NCI-H345 (cell line): ENCODE measurements at regions not wholly inside any gene's neighbourhood (a gene's known extent, or its start where the extent isn't known, plus 50 kb on each side); places are given as distances from the start of the nearest gene placed in this dataset.
"Not testable (repeated sequence)": the region's sequence is repeated elsewhere in the genome, so short reads cannot be mapped to it uniquely, and the experiment has no call there.

Experiments
- DNase-seq: peaks from one replicate; lab custom pipeline; 2025; lab: John Stamatoyannopoulos, UW

DNA sequence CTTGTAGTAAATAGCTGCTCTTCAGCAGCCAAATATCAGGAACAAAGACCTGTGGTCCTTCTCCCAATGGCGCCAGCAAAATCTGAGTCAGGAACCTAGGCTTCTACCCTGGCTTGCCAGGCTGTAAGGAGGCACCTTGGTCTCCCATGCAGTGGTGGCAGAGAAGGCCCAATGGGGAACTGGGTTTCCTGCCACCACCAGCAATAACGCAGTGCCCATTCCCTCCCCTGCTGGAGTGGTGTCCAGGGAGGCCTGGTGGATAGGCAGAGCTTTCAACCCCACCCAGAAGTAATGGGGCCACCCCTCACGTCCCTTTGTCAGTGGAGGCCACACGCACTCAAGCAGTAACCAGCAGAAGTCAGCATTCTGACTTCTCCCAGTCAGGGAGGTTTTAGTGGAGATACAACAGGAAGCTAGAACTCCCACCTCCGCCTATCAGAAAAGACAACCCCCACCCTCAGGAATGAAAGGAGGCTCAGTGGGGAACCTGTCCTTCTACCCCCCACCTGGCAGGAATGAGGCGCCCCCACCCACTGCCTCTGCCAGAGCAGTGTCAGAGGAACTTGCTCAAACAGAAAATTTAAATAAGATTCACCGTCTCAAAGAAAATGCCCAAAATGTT lies 132.4 kb downstream of the COPS8 start:
- DNase-seq: no peak

DNA sequence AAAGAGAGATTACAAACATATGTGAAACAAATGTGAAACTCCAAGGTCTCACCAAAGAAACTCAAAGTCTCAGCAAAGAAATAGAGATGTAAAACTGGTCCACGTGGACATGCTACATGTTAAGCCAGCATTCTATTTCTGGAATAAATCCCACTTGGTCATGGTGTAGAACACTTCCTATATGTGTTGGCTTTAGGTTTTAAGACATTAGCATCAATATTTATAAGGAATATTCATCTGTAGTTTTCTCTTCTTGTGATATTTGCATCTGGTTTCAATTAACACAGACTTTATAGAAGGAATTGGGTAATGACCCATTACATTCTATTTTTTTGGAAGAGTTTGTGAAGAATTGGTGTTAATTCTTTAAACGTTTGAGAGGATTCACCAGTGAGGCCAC lies 133.1 kb downstream of the COPS8 start:
- no peak for DNase-seq

DNA sequence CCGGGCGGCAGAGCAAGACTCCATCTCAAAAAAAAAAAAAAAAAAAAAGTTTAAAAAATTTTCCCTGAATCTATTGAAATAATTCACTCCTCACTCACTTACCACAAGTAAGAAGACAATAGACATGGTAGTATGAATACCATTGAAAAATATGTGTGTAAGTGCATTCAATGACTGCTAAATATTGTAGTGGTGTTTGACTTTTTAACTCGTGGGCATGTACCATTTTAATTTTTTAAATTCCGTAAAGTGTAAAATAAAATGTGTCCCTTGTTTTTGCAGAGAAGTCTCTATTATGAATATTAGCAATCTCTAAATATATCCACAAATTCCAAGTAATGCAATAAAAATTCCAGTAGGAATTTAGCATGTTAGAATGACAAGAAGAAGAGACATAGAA lies 134.1 kb downstream of the COPS8 start:
- no peak for DNase-seq

DNA sequence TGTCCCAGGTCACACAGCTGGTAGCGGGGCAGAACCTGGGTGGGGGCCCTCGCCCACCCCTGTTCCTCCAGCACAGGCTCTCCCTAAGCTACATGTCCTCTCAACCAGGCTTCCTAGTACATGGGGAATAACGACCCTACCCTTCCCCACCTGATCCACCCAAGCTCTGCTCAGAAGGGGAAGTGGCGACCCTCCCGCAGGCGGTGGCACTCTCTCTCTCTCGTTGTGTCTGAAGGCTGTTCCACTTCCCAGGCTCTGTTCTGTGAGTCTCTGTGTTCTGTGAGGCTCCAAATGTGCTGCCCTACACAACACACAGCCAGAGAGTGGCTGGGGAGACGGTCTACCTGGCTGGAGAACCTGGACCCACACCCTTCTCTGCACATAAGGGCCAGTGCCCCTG lies 135.8 kb downstream of the COPS8 start:
- DNase-seq: no peak

DNA sequence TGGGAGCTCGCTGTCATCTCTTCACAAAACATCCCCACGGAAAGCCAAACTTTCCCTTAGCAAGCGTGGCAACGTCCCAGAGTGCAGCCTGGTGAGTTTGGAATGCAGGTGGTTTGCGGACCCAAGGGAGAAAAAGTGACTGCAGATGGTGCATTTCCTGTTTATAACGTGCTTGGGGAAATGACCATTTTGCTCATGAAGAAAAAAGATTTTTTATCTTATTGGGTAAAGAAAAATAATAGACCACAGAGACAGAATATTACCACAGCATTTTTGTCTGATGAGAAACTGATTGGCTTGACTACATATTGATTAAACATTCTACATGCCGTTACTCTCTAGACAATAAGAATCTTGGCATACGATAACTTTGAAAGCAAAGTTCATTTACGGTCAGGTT lies 136.5 kb downstream of the COPS8 start:
- no peak for DNase-seq

DNA sequence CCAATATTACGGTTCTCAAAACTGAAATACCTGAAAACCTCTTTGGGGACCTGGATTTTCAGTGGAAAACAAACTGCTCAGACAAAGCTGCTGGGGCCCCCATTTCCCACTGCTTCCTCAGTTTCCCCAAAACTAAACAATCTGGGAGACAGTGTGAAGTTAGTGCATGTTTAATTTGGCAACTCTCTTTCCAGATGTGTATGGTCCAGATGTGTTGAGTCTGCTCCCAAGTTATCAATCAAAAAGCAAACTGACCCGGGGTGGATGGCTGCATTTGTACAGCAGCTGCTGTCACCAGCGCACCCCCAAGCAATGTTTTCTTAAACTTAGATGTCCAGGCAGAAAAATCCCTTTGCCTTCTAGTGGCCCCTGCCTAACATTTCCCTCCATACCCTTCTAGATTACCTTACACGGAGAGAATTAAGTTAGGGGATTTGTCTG lies 136.9 kb downstream of the COPS8 start:
- no peak for DNase-seq

DNA sequence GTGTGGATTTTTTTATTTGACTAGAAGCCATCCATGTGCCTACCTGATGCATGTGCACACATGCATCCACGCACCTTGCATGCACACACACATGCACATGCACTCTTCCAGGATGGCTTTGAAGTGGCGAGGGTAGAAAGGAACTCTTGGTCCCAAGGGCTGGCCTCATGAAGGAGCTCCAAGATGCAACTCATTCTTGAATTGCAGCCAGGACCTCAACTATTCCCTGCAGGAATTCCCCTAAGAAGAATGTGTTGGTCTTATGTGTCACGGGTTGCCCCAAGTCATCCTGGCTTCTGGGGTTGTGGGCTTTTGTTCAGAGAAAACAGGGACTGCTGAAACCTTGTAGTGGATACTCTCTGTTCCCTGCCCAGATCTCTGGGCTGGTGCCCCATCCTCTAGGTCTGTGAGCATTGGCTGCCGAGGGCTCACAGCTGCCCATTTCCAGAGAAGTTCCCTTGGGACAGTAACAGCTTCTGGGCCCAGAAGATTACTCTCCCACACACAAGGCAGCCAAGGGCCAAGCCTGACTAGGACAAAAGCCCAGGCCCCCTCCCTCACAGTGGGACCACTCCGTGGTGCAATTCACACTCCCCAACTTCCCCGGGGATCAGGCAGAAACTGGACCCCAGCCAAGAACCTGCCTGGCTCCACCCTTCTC lies 137.6 kb downstream of the COPS8 start:
- peak; percentile 18 for DNase-seq

DNA sequence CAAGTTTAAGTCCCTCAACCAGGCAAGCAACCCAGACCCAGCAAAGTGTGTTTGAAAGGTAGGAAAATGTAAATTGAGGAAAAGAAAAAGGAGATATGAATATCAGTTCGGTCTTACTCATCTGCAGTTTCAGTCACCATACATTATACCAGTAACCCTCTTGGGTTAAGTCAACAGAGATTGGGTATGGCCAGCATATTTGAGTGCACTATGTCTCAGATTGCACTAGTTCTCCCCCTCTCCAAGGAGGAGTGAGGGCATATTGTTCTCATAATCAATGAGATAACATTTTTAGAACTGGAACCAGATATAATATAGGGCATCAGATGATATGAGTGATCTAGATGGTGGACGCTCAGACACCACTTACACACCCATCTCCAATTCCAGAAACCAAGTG lies 141.5 kb downstream of the COPS8 start:
- DNase-seq: no peak

DNA sequence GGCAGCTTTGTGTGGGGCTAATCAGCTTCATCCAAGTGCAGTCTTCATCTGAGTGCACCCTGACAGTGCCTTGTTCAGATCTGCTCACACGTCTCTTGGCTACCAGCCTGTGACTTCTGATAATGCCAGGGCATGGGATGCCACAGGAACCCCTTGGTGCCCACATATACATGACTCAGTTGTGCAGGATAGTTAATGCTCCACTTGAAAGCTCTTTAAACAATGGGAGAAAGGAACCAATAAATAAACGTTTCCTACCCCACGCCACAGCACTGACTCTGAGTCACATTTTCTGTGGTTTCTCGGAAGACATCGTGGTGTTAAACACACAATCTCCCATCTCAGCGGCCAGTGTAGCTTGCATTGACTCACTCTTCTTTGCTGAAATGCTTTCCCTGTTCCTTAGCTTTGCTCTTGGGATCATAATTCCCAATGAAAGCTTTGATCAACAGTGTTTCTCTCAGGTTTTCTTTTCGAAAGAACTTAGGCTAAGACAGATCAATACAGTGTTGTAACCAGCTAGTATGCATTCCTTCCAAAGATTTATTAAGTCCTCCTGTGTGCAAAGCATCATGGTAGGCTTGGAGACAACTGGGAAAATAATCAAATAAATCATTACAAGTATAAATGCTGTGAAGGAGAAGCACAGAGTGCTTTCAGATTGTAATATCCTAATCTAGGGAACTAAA lies 142.0 kb downstream of the COPS8 start:
- no peak for DNase-seq

DNA sequence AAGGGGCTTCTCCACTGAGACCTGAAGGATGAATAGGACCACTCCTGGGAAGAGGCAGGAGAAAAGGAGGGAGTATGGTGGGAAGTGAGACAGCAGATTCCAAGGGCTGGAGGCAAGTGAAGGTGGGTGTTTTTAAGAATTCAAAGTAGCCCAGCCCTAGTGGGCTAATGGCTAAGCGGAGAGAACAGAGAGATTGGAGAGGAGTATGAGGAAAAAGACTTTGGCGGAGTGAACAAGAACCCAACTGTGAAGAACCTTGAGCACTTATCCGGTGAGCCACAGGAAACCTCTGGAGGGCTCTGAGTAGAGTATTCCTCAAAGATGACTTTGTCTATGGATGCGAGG lies 142.6 kb downstream of the COPS8 start:
- DNase-seq: no peak

DNA sequence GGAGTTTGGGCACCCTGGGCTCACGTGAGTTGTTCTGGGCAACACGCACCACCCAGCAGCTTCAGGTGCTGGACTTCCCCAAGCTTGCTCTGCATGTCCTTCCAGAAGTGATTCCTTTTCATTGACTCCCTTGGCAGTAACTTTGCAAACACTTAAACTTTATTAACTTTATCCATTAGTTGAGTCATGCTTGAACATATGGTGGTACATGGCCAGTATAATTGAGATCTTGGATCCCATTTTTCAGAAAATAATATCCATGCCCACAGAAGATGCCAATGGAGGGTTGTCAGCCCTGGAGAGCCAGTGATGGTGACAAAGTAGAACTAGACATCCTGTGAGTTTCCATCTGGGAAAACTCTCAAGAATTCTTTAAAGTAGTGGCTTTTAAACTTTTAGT lies 144.2 kb downstream of the COPS8 start:
- no peak for DNase-seq

DNA sequence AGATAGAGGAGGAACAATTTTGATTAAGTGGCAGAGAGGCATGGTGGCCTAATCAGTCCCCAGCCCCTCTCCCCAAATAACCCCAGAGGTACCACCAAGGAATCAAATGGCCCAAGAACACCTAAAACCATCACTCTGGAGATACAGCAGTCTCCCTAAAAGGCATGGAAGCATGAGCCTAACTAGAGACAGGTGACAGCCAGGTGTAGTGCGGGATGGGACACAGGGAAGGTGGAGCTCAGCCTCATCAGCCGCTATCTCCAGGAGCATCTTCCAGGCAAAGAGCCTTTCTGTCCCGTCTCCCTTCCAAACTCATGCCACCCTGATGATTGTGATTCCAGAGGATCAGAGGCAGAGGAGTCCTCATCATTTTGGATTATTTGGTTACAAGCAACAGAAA lies 144.7 kb downstream of the COPS8 start:
- no peak for DNase-seq

DNA sequence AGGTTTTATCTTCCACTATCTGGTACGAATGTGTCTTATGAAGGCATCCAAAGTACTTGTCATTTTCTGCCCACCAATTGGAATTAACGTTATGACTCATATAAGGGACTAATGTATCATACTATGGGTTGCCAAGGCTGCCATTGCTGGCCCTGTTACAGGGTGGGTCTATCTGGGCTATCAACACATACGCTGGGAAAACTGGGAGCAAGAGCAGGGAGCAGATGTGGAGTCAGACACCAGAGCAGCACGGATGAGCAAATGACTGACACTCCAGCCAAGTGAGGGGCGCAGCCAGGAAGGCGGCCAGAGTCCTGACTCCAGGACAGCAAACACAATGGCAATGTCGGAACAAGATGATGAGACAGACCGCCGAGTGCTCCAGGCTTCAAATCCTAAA lies 145.9 kb downstream of the COPS8 start:
- DNase-seq: no peak

DNA sequence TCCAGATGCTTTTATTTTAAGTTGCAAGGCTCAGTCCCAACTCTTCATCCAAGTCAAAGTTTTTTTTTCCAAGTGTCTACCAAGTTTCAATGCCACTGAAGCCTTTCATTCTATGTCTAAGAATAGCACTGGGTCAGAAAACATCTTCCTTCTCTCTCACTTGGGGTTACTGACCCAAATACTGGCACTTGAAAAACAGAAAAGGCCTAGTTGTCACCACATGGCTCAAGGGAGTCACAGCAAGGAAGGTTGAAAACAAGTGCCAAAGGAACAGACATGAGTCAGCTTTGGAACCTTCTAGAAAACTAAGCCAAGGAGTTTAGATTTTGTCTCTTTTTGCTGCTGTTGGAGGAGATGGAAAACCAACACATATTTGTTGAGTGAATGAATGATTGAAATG lies 146.5 kb downstream of the COPS8 start:
- DNase-seq: no peak

DNA sequence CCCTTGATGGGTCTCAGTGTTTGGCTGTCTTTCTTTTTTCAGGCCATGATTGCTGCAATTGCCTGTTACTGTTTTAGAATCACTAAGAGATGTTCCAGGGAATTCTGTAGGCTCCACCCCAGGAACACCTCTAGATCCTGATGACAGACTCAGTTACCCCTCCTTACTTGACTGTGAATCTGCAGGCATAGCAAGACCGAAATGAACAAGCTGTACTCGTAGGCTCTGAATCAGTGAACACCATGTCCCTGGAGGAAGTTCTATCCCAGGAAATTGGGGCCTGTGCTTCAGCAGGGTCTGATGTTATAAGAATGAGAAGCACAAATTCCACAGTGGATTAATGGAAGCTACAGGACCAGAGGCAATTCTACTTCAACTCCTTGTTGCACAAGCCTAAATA lies 148.6 kb downstream of the COPS8 start:
- DNase-seq: no peak

DNA sequence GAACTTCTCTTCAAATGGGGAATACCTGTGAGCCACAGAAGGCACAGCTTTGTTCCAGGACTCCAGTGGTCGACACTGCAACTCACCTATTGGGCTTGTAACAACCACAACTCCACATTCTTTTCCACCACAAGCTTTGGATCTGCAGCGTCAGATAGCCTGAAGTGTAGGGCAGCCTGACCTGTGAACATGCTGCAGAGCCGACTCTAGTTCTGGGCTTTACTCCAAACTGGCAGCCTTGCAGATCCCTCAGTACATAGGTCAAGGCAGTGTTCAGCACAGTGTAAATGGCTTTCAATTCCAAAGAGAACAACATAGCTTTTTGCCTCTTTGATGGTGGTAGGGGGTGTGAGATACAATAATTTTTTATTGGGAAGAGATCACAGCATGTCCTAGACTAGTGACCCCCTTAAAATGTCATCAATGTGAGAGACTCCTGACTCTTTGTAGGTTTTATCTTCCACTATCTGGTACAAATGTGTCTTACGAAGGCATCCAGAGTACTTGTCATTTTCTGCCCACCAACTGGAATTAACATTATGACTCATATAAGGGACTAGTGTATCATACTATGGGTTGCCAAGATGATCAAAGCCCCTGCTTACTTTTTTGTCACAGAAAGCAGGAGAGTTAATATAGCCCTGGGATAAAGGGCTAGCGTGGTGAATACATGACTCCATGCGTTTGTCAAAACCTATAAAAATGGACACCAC lies 149.8 kb downstream of the COPS8 start:
- no peak for DNase-seq

DNA sequence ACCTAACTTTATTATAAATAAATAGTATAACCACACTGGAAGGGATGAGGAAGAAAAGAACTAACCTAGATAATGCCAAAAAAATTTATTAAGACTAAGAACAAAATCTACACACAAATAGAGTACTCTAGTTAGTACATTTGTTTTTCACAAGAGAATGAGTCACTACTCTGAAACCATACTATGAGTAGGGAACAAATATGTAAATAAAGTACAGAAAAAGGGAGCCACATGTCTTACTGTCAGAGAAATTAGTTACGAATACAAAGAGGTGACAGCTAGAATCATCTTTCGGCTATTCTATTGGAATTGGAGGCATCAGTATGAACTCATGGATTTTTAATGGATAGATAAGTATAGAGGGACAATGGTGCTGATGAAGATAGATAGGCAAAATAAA lies 150.5 kb downstream of the COPS8 start:
- DNase-seq: no peak

DNA sequence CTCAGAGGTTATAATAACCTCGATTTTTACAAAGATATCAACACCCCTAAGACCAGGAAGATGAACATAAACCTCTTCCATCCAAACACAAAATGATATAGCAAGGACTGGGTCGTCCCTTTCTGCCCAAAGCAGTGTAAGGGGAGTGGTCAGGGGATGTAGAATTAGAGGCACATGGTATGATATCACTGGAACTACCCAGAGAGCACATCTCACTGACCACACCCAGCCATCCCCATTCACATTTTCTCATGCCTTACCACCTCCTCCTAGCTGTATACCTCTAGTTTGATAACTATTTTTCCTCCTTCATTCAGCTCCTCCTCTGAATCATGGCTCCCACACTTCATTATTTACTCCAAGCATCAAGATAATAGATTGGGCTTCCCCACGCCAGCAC lies 152.6 kb downstream of the COPS8 start:
- no peak for DNase-seq

DNA sequence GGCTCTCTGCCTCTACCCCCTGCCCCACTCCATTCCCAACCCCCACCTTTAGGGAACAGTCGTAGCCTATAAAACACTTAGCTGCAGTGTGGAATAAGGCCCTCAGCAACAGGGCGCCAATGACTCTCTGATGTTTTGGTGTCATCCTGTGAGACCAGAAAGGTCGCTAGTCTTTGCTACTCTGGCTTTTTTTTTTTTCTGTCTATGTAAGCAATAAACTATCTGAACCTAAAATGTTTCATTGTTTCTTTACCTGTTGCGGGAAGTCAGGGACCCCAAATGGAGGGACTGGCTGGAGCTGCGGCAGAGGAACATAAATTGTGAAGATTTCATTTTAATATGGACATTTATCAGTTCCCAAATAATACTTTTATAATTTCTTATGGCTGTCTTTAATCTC lies 154.6 kb downstream of the COPS8 start:
- DNase-seq: no peak

DNA sequence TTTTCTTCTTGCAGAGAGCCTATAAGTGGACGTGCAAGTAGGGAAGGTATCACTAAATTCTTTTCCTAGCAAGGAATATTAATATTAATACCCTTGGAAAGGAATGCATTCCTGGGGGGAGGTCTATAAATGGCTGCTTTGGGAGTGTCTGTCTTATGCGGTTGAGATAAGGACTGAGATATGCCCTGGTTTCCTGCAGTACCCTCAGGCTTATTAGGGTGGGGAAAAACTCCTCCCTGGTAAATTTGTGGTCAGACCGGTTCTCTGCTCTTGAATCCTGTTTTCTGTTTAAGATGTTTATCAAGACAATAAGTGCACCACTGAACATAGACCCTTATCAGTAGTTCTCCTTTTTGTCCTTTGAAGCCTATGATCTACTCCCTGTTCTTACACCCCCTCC lies 155.2 kb downstream of the COPS8 start:
- not testable (repeated sequence) for DNase-seq

DNA sequence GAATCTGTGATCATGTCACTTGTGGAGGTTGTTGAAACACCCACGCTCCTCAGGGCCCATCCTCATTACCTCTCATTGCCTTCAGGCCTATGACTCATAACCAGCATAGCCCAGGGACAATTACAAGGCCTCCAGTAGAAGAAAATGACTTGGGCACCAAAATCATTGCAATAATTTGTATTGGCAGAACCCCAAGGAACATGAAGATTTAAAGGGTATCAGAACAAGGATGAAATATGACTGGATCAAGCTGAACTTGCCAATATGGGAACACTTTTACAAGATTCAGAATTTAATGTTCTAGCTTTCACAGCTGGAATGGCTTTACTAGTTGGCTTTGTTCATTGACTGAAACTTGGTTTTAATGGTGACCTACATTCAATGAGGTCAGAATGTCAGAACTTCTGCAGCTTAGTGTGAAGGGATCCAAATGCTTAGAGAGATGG lies 156.4 kb downstream of the COPS8 start:
- DNase-seq: no peak

DNA sequence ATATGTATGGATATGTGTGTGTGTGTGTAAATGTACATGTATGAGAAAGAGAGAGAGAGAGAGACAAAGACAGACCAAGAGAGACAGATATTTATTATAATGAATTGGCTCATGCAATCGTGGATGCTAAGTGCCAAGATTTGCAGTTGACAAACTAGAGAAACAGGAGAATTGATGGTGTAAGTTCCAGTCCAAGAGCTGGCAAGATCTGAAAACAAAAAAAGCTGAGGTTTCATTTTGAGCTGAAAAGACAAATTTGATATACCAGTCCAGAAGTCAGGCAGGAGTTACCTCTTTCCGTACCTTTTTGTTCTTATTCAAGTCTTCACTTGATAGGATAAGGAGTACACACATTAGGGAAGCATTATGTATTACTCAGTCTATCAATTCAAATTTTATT lies 157.8 kb downstream of the COPS8 start:
- DNase-seq: no peak

DNA sequence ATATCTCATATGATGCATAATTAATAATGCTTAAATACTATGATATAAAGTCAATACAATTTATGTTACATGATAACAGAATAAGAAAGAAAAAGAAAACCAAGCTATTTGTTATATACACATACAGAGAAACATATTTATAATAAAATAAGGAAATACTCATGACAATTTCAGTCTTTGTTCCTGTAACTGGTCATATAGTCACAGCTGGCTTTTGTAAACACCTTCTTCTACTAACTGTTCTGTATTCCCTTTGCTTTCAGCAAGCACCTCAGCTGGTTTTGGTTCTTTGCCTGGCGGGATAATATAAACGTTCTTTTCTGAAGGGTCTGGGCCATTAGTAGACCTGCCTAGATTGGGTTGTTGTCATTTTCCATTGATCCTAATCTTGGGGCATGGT lies 158.5 kb downstream of the COPS8 start:
- no peak for DNase-seq
